ENCODE measurements at regions not wholly inside any gene's neighbourhood (a gene's known extent, or its start where the extent isn't known, plus 50 kb on each side); places are given as distances from the start of the nearest gene placed in this dataset.
"Not testable (repeated sequence)": the region's sequence is repeated elsewhere in the genome, so short reads cannot be mapped to it uniquely, and the experiment has no call there.

DNA sequence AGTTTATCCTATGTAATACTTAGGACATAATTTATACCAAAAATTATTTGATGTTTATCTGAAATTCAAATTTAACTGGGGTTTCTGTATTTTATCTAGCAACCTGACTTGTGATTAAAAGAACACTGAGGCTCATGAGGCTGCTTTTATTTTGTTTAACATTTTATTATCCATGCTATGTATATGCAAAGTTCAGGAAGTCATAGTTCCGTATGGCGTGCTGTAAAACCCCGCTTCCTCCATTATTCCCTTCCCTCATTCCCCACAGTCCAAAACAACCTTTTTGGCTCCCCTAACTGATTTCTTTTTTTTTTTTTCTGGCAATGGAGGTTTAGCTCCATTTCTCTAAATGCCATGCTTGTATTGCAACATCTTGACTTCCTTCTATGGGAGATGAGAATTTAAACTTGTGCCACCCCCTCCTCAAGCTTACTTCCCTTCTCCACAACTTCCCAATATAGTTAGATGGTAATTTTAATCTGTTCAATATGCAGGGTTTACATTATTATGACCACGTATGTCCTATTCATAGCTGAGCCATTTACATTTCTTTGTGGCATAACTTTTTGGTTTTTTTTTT lies 138.0 kb upstream of the DNAH14 start:
- DNase-seq, result no peak

DNA sequence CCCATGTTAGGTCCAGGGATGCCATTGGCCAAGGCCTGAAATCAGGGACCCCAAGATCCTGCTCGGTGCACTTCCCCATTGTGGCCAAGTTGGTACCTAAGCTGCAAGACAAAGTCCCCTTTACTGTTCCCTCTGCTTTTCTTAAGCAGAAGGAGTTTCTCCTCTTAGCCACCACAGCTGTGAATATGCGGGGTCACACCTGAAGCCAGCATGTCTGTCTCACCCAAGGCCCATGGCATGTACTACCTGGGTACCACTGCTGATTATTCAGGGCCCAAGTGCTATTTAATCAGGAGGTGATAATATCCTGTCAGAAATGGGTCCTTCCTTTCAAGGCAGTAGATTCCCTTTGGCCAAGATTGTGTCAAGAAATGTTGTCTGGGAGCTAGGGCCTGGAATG lies 133.9 kb upstream of the DNAH14 start:
- DNase-seq, result no peak

DNA sequence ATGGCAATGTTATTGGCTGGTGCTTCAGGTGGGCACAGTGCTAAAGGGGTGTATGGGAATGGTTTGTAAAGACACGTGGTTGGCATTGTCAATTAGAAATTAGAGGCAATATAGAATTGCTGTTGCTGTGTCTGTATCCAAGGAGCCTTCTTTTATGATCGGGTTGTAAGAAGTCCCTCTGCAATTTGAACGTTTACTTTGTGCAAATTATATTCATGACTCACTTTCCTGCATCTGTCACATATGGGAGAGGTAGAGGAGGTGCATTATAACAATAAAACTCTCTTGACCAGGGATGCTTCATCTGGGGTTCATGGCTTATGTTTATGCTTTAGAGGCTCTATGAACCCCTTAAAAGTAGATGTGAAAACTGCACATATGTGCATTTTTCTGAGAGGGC lies 130.4 kb upstream of the DNAH14 start:
- DNase-seq, result no peak

DNA sequence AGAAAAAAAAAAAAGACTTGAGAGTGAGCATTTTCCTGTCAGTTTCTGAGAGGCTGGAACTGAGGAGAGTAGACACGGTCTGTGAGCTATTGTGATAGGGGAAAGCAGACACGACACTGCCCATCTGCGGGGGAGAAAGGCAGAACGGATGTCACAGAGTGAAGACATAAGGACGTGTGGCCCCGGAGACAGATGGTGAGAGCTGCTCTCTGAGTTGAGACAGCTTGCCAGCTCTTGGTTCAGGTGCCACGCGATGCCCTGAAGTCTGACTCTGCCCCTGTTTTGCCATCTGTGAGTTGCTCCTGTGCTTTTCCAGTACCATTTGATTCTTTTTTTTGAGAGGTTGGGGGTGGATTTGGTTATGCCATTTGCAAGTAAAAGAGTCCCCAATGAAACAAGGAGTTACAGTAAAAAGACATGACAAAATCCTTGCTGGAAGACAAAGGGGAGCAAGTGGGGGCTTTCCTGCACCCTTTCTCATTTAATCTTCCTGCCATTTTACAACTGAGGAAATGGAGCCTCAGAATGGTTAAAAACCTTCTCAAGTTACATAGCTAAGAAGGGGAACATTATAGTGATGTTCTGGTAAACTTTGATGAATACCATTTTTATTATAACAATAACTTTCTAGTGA lies 128.9 kb upstream of the DNAH14 start:
- no peak for DNase-seq

DNA sequence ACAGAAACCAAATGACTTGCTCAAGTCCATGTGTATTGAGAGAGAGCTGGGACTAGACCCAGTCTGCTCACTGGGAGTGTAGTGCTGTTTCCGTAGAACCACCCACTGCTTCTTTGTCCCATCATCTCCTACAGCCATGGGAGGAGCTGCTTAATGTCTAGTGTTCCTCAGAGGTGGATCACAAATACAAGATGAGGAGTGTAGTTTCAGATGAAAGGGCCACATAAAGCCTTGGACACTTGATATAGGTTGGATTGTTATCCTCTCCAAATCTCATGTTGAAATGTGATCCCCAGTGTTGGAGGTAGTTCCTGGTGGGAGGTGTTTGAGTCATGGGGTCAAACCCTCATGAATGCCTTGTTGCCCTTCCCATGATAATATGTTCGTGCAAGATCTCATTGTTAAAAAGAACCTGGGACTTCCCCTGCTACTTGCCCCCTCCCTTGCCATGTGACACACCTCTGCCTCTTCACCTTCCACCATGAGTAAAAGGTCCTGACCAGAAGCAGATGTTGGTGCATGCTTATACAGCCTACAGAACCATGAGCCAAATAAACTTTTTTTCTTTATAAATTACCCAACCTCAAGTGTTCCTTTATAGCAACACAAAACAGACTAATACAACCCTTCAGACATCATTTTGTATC lies 127.5 kb upstream of the DNAH14 start:
- DNase-seq, result no peak

DNA sequence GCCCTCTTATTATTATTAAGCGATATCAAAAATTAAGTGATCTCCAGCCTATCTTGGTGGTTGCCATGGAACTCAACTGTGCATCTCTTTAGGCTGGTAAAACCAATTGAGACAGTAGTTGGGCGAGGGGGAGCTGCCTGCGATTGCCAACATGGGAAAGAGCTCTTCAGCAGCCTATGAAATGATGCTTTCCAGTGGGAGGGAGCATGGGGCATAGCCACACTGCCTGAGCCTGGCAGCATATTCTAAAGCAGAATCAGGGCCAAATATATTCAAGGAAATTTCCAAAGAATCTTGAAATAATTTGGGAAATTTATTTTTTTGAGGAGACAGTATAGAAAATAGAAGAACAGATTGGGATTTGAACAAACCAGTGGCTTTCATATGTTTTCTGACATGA lies 126.9 kb upstream of the DNAH14 start:
- no peak for DNase-seq

DNA sequence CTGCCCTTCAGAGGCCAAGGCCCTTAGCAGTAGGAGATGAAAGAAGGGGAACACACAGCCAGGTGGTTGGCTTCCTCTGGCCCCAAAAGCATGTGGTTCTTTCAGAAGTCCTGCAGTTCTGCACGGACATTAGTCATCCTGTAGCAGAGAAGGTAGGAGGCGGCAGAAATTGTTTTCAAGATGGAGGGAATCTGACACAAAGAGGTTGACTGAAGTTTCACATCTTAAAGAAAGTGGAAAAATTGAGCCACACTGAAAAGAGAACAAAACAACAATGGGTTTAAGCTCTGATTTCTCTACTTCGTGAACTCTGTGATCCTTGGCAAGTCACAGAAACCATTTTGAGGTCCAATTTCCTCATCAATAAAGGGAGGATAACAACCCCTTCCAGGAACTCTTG lies 125.3 kb upstream of the DNAH14 start:
- DNase-seq, result no peak

DNA sequence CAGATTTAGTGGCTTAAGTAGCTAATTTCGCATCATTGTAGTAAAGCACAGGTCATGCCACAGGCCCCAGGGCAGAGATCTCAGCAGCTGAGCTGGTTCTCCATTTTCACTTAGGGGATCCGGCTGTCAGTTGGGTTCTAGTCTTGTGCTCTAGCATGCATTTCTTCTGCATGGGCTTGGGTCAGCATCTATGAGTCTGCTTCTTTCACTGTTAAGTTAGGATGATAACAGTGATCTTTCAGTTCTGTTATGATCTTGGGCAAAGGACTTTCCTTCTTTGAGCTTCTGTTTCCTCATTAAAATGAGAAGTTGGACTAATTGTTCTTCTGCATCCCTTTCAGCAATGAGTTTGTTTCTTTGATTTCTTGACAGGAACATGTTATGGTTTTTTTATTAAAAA lies 123.6 kb upstream of the DNAH14 start:
- DNase-seq, result no peak

DNA sequence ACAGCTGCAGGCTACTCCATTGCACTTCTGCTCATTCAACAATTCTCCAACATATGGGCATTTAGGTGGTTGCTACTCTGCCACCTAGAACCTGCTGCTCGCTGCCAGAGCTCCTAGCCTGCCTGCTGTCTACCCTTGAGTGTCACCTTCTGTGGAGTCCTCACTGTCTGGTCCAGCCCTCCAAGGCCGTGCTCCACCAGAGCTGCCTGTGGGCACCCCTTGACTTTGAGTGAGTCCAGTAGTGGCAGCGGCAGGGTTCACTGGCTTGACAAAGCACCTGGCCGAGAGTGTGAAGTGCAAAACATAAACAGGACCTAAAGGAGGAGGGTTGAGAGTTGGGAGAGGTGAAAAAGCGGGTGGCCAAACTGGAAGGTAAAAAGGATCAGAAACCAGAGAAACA lies 120.3 kb upstream of the DNAH14 start:
- no peak for DNase-seq

DNA sequence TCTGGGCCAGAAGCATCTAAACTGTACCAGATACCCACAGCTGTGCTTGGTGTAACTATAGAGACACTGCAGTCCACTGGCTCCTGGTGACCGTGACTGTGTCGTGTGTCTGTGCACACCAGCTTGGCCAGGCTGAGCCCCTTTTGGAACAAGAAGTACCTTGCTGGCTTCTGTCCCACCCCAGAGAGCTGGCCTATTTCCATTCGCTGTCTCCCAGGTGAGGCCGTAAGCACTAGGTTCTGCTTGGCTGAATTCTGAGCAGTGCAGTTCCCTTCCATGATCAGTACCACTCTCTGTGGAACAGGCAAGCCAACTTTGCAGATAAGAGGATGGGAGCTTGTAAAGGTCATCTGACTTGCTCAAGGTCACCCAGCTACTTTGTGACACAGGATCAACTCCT lies 119.9 kb upstream of the DNAH14 start:
- DNase-seq, result no peak

DNA sequence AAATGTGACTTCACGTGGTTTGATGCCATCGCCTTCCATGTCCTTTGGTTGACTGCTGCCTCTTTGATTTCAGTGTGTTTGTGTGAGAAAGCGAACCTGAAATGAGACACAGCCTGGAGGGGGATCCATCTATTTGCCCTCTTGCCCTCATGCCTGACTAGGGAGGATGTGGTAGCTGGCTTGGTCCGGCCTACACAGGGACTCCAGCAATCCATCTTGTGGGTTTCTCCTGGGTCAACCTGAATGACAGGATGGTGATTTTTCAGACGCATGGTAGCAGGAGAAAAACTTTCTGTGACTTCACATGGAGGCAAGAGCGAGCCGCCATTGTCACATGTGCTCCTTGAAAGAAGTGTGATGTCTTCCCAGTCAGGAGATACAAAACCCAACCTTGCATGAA lies 117.9 kb upstream of the DNAH14 start:
- DNase-seq, result no peak

DNA sequence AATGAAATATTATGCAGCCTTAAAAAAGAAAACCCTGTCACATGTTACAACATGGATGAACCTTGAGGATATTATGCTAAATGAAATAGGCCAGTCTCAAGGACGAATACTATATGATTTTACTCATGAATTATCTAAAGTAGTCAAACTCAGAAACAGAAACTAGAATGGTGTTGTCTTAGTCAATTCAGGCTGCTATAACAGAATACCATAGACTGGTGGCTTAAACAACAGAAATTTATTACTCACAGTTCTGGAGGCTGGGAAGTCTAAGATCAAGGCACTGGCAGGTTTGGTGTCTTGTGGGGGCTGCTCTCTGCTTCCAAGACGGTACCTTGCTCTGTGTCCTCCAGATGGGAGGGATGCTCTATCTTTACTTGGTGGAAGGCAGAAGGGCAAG lies 113.8 kb upstream of the DNAH14 start:
- DNase-seq, result no peak

DNA sequence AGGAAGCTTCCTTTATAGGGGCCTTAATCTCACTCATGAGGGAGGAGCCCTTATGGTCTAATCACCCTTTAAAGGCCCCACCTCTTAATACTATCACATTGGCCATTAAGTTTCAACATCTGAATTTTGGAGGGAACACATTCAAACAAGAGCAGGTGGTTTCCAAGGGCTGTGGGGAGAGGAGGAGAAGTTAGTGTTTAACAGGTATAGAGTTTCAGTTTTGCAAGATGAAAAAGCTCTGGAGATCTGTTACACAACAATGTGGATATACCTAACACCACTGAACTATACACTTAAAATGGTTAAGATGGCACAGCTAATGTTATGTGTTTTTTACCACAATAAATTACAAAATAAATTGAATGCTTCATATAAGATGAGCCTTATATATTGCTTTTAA lies 113.4 kb upstream of the DNAH14 start:
- DNase-seq, result no peak

DNA sequence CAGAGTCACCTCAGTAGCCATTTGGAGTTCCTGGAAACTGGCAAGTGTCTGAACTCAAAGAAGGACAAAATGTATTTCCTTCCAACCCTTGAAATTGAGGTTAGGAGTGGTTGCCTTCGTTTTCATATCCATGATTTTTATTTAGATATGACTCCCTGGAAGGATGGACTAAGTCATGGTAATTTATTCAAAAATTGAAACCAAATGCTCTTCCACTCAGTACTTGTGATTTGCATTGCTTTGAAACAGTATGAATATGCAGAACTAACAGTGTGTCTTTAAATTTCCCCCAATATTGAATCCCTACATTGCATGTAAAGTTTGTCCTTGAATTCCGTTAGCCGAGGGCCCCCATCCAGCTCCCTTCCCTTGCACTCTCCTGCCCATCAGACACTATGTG lies 112.1 kb upstream of the DNAH14 start:
- DNase-seq, result no peak

DNA sequence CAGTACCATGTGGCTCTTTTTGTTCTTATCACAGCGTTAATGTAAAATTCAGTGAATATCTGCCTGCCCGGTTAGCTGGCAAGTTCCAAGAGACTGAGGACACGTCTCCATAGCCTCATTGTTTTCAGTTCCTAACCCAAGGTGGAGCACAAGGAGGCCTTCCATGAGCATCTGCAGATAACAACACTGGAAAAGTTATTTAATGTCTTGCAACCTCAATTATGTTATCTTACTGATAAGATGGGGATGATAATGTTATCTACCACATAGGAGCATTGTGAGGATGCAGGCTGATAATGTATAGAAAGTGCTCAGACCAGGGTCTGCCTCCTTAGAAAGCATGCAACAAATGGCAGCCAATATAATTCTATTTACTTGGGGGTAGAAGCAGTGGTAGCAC lies 109.6 kb upstream of the DNAH14 start:
- DNase-seq, result no peak

DNA sequence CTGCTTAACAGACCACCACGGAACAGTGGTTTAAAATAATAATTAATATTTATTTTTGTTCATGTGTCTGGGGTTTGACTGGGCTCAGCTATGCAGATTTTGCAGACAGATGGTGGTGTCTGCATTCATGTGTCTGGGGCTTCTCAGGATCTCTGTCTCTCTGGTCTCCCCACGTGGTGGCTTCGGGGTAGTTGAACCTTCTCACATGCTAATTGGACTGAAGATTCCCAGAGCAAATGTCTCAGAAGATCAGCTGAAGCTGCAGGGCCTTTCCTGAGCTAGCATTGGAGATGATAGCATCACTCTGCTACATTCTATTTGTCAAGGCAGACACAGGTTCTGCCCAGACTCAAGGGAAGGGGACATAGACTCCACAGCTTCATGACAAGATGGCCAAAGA lies 109.1 kb upstream of the DNAH14 start:
- DNase-seq, result no peak

DNA sequence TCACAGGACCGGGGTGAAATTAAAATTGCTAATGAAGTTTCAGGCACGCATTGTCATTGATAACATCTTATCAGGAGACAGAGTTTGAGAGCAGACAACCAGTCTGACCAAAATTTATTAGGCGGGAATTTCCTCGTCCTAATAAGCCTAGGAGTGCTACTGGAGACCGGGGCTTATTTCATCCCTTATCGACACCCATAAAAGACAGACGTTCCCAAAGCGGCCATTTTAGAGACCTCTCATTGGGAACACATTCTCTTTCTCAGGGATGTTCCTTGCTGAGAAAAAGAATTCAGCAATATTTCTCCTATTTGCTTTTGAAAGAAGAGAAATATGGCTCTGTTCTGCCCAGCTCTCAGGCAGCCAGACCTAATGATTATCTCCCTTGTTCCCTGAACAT lies 107.7 kb upstream of the DNAH14 start:
- DNase-seq, result not testable (repeated sequence)

DNA sequence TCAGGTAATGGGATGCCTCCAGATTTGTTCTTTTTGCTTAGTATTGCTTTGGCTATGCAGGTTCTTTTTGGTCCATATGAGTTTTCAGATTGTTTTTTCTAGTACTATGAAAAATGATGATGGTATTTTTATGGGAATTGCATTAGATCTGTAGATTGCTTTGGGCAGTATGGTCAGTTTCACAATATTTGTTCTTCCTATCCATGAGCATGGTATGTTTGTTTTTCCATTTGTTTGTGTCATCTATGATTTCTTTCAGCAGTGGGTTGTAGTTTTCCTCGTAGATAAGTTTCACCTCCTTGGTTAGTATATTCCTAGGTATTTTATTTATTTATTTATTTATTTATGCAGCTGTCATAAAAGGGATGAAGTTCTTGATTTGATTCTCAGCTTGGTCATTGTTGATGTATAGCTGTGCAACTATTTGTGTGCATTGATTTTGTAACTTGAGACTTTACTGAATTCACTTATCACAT lies 103.9 kb upstream of the DNAH14 start:
- no peak for DNase-seq

DNA sequence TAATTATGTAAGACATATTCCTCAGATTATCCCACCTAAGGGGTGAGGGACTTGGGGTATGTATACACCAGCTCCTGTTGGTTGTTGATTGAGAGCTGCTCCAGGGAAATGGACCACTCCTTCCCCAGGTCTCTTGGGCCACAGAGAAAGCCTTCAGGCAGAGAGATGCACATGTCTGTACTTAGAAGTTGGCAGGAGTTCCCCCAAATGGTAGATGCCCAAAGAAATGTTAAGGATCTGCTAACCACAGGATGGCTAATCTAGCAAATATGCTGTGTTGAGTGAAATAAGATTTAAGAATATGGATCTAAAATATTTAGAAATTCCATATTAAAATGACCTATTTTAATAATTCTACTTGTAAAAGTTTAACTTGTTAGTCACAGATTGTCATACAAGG lies 100.8 kb upstream of the DNAH14 start:
- DNase-seq, result no peak

DNA sequence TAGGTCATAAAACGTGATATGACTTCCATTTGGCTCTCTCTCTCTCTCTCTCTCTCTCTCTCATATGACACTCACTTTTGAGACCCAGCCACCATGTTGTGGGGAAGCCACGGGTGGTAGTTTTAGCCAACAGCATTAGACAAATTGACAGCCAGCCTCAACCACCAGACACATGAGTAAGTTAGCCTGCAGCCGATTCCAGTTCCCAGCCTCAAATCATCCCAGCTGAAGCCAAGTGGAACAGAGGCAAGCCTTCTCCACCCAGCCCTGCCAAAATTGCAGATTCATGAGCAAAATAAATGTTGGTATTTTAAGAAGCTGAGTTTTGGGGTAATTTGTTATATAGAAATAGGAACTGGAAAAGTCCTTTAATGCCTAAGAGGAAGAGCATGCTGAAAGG lies 98.0 kb upstream of the DNAH14 start:
- DNase-seq, result no peak

DNA sequence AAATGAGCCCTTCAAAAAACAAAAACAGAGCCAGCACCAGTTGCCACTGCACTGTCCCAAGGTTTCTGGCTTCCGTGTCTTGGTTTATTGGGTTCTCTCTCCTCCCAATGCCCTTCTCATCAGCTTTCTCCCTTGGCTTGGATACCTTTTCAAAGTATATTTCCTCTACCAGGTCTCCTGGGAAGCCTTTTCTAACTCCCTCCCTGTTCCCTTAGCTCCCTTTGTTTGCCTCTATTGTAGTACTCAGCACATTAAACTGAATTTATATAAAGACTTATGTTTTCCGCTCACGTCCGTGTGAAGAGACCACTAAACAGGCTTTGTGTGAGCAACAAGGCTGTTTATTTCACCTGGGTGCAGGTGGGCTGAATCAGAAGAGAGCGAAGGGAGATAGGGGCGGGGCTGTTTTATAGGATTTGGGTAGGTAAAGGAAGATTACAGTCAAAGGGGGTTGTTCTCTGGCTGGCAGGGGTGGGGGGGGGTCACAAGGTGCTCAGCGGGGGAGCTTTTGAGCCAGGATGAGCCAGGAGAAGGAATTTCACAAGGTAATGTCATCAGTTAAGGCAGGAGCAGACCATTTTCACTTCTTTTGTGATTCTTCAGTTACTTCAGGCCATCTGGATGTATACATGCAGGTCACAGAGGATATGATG lies 89.7 kb upstream of the DNAH14 start:
- DNase-seq, result not testable (repeated sequence)

DNA sequence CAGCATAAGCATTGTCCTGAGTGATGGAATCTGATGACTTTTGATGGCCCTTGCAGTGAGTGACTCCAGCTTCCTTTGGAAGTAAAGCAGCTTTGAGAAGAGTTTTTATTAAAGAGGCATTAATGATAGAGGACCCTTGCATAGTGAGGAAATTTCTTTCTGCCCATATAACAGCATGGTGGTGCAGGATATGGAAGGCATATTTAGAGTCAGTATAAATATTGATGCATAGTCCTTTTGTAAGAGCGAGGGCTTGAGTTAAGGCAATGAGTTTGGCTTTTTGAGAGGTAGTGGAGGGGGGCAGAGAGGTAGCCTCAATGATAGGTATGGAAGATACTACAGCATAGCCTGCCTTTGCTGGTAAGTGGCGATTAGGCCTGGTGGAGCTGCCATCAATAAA lies 87.7 kb upstream of the DNAH14 start:
- not testable (repeated sequence) for DNase-seq

DNA sequence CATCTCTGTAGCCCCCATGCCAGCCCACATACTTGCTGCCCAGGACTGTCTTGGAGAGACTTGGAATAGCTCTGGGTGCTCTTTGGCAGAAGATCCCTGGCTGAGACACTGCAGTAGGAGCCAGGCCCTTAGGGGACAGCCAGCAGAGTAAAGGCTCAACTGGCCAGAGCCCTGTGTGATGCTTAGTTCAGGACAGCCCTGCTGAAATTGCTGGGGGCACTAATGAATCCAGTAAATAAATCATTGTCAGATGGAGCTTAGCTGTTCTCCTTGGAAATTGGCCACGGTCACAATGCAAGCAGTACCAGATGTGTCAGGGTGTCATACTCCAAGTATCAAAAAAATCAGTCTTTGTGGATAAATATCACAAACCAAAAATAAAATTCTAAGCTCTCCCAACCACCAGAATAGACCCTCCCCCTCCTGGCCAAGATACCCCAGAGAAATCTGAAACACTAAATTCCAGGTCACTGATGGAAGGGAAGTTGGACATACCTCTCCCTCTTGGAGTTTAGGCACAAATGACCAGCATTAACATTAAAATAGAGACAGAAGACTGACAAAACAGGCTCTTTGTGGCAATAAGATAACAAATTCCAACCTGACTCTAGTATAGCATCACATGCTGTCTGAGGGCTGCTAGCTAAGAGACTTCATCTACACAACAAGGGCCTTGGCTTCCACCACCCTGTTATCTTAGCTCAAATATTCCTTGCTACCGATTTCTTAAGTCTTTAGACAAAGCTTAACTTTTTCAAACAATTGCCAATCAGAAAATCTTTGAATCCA lies 83.2 kb upstream of the DNAH14 start:
- no peak for DNase-seq

Data from KG1 (cell line).